HG03139 (cell line): ENCODE measurements at regions not wholly inside any gene's neighbourhood (a gene's known extent, or its start where the extent isn't known, plus 50 kb on each side); places are given as distances from the start of the nearest gene placed in this dataset.
"Not testable (repeated sequence)": the region's sequence is repeated elsewhere in the genome, so short reads cannot be mapped to it uniquely, and the experiment has no call there.

ENCODE experiments used
- ATAC-seq: cut with Tn5 transposase; IDR thresholded peaks from one replicate; pipeline ENCODE4 v1.9.1; 2021; ENCODE audit not compliant: unreplicated experiment

DNA sequence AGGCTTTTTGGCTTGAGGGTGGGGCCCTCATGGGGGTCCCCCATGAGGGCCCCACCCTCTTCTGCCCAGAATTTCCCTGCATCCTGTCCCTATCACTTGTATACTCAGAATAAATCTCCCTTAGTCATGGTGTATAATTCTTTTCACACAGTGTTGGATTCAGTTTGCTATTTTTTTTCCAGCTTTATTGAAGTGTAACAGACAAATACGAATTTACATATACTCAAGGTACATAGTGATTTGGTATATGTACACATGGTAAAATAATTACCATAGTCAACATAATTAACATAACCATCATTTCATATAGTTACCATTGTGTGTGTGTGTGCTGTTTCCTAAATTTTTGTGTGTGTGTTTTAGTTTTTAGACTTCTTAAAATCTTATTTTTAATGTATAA is 289.4 kb downstream of the CNTNAP3B start:
- not testable (repeated sequence) for ATAC-seq

GRCh38 chr9:41838953-41839352 is 290.3 kb downstream of the CNTNAP3B start:
- not testable (repeated sequence) for ATAC-seq

DNA sequence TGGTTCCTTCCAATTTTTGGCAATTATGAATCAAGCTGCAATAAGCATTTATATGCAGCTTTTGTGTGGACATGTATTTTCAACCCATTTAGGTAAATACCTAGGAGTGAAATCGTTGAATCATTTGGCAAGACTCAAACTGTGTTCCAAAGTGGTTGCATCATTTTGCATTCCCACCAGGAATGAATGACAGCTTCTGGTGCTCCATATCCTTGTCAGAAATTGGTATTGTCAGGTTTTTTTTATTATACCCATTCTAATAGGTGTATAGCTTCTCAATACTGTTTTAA is 290.7 kb downstream of the CNTNAP3B start:
- ATAC-seq, result not testable (repeated sequence)

DNA sequence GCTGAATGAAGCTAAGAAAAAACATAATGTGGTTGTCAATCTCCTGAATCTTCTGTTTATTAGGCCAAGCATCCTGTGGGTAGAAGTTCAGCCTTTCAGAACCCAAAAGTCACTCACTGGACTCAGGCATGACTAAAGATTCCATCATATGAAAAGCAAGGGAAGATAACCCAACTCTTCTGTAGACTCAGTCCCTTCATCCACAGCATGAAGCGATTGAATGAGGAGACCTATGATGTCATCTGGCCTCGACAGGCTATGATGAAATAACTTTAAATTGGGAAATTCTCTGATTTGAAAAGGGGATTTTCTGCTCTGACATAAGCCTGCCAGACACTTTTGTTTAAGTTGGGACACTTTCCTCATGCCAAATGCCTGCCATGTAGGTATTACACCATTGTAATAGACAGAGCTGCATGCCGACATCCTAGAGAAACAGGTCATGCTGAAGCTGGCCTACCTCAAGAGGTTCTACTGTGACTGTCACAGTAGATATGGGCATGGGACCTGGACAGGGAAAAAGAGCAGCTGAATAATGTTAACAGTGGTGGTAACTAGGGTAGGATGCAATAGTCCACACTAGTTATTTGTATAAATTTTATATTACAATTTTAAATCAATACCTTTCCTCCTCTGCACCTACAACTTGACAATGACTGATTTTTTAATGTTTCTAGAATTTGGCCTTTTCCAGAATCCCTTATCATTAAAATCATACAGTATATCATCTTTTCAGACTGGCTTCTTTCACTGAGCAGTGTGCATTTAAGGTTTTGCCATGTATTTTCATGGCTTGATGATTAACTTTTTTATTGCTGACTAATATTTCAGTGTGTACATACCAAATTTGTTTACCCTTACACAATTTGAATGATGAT is 291.3 kb downstream of the CNTNAP3B start:
- ATAC-seq, result not testable (repeated sequence)

DNA sequence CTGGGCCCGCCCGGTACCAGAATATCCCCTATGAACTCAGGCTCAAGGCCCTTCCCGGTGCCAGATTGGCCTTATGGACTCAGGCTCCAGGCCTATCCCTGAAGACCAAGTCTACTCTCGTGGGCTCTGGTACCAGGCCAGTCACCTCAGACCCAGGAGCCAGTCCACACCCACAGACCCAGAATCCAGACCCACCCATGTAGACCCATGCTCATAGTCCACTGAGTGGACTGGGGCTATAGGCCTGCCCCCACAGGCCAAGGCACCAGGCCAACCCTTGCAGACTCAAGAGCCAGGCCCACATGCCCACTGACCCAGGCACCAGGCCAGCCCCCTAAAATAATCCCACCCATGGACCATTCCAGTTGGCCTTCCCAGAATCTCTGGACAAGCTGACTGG is 296.1 kb downstream of the CNTNAP3B start:
- not testable (repeated sequence) for ATAC-seq

- ATAC-seq, result not testable (repeated sequence)
Measured at GRCh38 chr9:41824723-41825122, 304.5 kb downstream of the CNTNAP3B start.

GRCh38 chr9:41802706-41803105 is 326.5 kb downstream of the CNTNAP3B start:
- ATAC-seq, result not testable (repeated sequence)

DNA sequence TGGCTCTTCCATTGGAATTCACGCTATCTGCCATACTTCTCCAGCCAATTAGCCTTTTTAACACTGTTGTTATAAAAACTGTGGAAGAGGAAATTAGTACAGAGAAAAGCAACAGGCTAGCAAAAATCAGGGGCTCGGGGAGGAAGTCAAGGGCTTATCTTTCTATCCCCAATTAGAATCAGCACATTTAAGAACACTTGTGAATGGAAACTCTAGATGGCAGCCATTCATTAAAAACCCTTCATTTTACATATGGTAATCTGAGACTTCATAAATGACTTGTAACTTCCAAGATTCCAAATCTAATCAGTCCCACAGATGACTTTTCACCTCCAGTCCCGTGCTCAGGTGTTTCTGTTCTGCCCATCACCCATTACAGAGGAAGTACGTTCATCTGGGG is 330.5 kb downstream of the CNTNAP3B start:
- not testable (repeated sequence) for ATAC-seq

DNA sequence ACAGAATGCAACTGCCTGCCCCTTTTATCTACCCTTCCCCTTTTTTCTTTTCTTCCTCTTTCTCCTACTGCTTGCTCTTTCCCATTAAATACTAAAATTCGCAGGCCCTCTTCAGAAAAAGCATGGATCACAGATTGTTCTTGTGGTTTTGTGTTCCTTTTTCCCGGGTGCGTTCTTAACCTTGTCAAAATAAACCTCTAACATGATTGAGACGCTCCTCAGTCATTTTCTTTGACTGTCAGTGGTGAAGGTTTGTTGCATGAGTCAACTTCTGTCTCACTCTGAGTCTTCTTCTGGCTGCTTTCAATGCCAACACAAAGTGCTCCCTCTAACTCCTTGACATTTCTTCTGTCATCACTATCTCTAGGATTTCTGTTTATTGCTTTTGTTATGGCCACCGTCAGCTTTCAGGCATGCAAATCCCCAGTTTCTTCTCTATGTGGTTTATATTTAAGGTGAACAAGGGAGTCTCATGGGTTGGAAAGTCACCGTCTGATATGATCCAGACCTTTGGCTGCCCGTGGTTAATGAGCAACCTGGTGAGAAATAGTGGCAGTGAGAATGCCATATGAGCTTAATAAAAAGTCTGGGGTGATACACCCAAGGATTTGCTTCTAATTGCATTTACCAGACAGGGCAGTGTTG is 338.4 kb downstream of the CNTNAP3B start:
- not testable (repeated sequence) for ATAC-seq

DNA sequence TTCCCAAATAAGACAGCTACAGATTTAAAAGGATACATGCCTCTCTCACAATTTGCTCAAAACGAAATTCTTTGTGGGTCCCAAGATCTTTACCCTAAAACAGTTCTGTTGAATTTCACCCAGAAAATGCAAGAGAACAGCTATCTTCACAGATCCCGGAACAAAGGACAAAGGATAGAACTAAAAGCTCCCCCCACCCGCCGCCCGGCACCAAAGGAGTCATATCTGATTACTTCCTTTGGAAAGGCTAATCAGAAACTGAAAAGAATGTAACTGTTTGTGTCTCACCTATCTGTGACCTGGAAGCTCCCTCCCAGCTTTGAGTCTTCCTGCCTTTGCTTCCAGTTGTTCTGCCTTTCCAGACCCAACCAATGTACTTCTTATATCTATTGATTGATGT is 339.2 kb downstream of the CNTNAP3B start:
- ATAC-seq, result not testable (repeated sequence)

DNA sequence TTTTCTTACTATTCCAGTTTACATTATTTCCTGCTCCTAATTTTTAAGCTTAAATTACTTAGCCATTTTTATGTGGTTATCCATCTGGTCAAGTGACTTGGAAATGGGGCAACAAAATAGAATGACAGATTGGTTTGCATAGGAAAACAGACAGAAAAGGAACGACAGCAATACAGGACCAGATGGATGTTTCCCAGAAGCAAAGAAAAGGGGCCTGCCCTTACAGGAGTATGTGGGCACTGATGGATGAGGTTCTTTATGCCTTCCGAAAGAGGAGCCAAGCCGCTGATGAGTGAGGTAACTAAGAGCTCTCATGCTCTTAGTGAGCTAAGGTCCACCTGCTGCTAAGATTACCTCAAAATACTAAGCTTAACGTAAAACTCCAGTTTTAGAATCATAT is 339.8 kb downstream of the CNTNAP3B start:
- ATAC-seq, result not testable (repeated sequence)

DNA sequence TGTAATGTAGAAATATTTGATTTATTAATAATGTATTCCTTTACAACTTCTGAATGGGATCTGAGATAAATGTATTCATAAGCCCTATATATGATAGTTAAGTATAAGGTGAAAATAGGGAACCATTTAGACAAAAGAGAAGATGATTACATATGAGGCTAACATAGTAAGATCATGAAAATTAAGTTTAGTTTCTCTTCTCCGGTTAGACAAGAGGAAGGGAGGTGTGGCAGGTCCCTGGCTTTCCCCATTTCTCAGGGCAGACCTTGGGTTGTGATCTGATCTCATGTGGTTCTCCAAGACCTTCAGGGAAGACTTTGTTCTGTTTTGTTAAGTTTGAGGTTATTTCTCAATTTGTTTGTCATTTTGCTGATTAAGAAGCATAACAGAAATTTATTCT is 341.3 kb downstream of the CNTNAP3B start:
- ATAC-seq, result not testable (repeated sequence)

- not testable (repeated sequence) for ATAC-seq
Measured at GRCh38 chr9:41787270-41787669, 342.0 kb downstream of the CNTNAP3B start.

- ATAC-seq, result not testable (repeated sequence)
Measured at GRCh38 chr9:41784006-41784405, 345.2 kb downstream of the CNTNAP3B start.

- ATAC-seq, result not testable (repeated sequence)
Measured at GRCh38 chr9:41783070-41783810, 346.0 kb downstream of the CNTNAP3B start.

DNA sequence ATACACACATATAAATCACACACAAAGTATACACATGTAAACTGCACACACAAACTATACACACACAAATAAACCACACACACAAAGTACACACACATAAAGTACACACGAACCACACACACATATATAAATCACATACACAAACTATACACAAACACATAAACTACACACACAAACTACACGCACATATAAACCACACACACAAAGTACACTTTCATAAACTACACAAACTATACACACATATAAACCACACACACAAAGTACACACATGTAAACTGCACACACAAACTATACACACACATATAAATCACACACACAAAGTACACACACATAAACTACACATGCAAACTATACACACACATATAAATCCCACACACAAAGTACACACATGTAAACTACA is 347.3 kb downstream of the CNTNAP3B start:
- ATAC-seq, result not testable (repeated sequence)

- not testable (repeated sequence) for ATAC-seq
Measured at GRCh38 chr9:41779897-41780406, 349.3 kb downstream of the CNTNAP3B start.

DNA sequence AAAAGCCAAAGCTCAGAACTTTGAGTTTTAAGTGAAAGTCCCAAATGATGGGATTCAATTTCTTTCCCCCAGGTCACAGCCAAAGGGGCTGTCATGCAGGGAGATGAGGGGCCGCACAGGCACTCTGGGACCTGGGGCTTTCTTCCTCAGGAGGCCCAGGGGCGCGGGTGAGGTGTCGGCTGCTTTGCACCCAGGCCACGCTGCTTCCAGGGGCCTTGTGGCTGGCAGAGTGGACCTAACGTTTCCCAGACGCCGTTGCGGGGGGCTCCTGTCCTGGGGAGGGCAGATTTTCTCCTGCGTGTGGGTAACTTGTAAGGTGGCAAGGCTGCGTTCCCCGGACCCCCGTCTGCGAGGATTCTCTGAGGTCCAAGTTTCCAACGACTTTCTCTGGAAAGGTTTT is 350.0 kb downstream of the CNTNAP3B start:
- not testable (repeated sequence) for ATAC-seq

DNA sequence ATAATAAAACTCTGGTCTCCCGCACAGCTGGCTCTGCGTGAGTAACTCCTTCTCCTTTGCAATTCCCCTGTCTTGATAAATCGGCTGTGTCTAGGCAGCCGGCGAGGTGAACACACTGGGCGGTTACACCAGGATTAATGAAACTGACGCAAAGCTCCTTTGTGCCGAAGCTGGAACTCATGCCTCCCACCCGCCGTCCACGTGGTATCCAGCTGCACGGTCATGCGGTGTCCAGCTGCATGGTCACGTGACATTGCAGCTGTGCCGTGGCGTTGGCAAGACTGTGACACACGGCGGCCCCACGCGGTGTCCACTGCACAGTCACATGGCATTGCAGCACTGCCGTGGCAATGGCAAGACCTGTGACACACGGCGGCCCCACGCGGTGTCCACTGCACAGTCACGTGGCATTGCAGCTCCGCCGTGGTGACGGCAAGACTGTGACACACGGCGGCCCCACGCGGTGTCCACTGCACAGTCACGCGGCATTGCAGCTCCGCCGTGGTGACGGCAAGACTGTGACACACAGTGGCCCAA is 350.6 kb downstream of the CNTNAP3B start:
- not testable (repeated sequence) for ATAC-seq

DNA sequence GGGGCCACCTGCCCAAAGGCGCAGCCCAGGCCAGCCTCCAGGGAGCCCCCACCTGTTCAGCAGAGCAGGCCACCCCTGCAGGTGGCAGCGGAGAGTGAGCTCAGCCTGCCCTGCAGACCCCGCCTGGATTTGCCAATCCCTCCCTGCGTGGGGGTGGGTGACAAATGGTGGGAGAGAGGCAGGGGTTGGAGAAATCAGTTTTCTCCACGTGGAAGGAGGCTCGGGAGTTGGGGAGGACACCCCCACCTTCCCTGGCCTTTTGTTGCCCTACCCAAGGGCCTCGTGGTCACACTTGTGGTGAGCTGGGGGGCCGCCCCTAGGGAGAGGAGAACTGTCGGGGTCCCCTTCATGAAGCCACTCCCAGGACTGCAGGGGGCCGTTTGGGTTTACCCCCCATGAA is 351.7 kb downstream of the CNTNAP3B start:
- not testable (repeated sequence) for ATAC-seq

DNA sequence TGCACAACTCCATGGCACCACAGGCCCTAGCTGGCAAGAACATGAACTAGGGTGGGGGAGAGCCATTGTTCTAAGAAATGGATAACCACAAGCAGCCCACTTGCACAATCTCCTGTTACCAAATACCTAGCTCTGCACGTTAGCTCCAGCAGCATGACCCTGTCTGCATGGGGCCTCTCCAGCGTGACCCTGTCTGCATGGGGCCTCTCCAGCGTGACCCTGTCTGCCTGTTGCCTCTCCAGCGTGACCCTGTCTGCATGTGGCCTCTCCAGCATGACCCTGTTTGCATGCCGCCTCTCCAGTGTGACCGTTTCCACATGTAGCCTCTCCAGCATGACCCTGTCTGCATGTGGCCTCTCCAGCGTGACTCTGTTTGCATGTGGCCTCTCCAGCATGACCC is 356.7 kb downstream of the CNTNAP3B start:
- not testable (repeated sequence) for ATAC-seq
